HG03108 (cell line): ENCODE measurements at regions not wholly inside any gene's neighbourhood (a gene's known extent, or its start where the extent isn't known, plus 50 kb on each side); places are given as distances from the start of the nearest gene placed in this dataset.
"Not testable (repeated sequence)": the region's sequence is repeated elsewhere in the genome, so short reads cannot be mapped to it uniquely, and the experiment has no call there.

ENCODE experiments used
- ATAC-seq: cut with Tn5 transposase; IDR thresholded peaks from one replicate; pipeline ENCODE4 v1.9.1; 2021; ENCODE audit warnings: moderate library complexity; ENCODE audit not compliant: unreplicated experiment

- no peak for ATAC-seq
These were observed 250.0 kb upstream of the NECTIN3 start for GRCh38 chr3:110821586-110821985.

- ATAC-seq: no peak
These were observed 248.6 kb upstream of the NECTIN3 start for GRCh38 chr3:110822971-110823370.

GRCh38 chr3:110846971-110847370 lies 224.6 kb upstream of the NECTIN3 start:
- ATAC-seq: no peak

- ATAC-seq: no peak
These were observed 222.6 kb upstream of the NECTIN3 start for GRCh38 chr3:110849064-110849463.

- ATAC-seq: no peak
These were observed 219.9 kb upstream of the NECTIN3 start for GRCh38 chr3:110851736-110852135.

GRCh38 chr3:110855207-110855606 lies 216.4 kb upstream of the NECTIN3 start:
- no peak for ATAC-seq

- ATAC-seq: no peak
These were observed 214.7 kb upstream of the NECTIN3 start for GRCh38 chr3:110856916-110857315.

GRCh38 chr3:110858549-110858948 lies 213.1 kb upstream of the NECTIN3 start:
- ATAC-seq: no peak

GRCh38 chr3:110859336-110859735 lies 212.3 kb upstream of the NECTIN3 start:
- no peak for ATAC-seq

- no peak for ATAC-seq
These were observed 211.6 kb upstream of the NECTIN3 start for GRCh38 chr3:110859993-110860392.

GRCh38 chr3:110865934-110866333 lies 205.7 kb upstream of the NECTIN3 start:
- ATAC-seq: no peak

- no peak for ATAC-seq
These were observed 203.5 kb upstream of the NECTIN3 start for GRCh38 chr3:110868106-110868505.

GRCh38 chr3:110869736-110870135 lies 201.9 kb upstream of the NECTIN3 start:
- ATAC-seq: no peak

GRCh38 chr3:110871869-110872268 lies 199.7 kb upstream of the NECTIN3 start:
- no peak for ATAC-seq

- no peak for ATAC-seq
These were observed 192.9 kb upstream of the NECTIN3 start for GRCh38 chr3:110878692-110879091.

- ATAC-seq: no peak
These were observed 190.5 kb upstream of the NECTIN3 start for GRCh38 chr3:110881069-110881468.

GRCh38 chr3:110886222-110886893 lies 185.3 kb upstream of the NECTIN3 start:
- ATAC-seq: no peak

GRCh38 chr3:110887176-110887575 lies 184.4 kb upstream of the NECTIN3 start:
- no peak for ATAC-seq

GRCh38 chr3:110888625-110889375 lies 182.8 kb upstream of the NECTIN3 start:
- not testable (repeated sequence) for ATAC-seq

GRCh38 chr3:110889376-110889699 lies 182.3 kb upstream of the NECTIN3 start:
- ATAC-seq: not testable (repeated sequence)

GRCh38 chr3:110894574-110894973 lies 177.0 kb upstream of the NECTIN3 start:
- ATAC-seq: no peak

GRCh38 chr3:110895054-110895453 lies 176.6 kb upstream of the NECTIN3 start:
- ATAC-seq: no peak

- ATAC-seq: no peak
These were observed 174.6 kb upstream of the NECTIN3 start for GRCh38 chr3:110897046-110897445.
